HepG2 (cell line): ENCODE measurements at regions not wholly inside any gene's neighbourhood (a gene's known extent, or its start where the extent isn't known, plus 50 kb on each side); places are given as distances from the start of the nearest gene placed in this dataset.

Source experiments
- ADNP ChIP-seq: sonication (generic); formaldehyde crosslinking; IDR thresholded peaks from 2 replicates; pipeline ENCODE4 v1.4.0; 2020; ENCODE audit warnings: missing genetic modification reagents
- EEA1 ChIP-seq: sonication (generic); formaldehyde crosslinking; IDR thresholded peaks from 2 replicates; pipeline ENCODE4 v1.5.1; 2020; ENCODE audit warnings: mild to moderate bottlenecking, missing genetic modification reagents, borderline replicate concordance
- GZF1 ChIP-seq: sonication (generic); formaldehyde crosslinking; IDR thresholded peaks from 2 replicates; pipeline ENCODE4 v1.5.1; 2020; ENCODE audit warnings: mild to moderate bottlenecking, missing genetic modification reagents
- LCORL ChIP-seq, 2 experiments: fragments of 450-650 bp in 1 of 2; sonication (generic) in 1 of 2; formaldehyde crosslinking in 1 of 2; IDR thresholded peaks; 2 replicates each; pipeline versions ENCODE4 v1.5.0 to v1.6.1; 2017 to 2020; ENCODE audit warnings: antibody characterized with exemption in 1 of 2, missing genetic modification reagents in 1 of 2
- MEF2D ChIP-seq: sonication (generic); formaldehyde crosslinking; IDR thresholded peaks from 2 replicates; pipeline ENCODE4 v1.5.1; 2020; ENCODE audit warnings: mild to moderate bottlenecking, missing genetic modification reagents
- MZF1 ChIP-seq: sonication (generic); formaldehyde crosslinking; IDR thresholded peaks from 2 replicates; pipeline ENCODE4 v1.8.1; 2023; ENCODE audit warnings: mild to moderate bottlenecking, missing genetic modification reagents, borderline replicate concordance
- NFIB ChIP-seq: sonication (generic); formaldehyde crosslinking; IDR thresholded peaks from 2 replicates; pipeline ENCODE4 v1.9.0; 2021; ENCODE audit warnings: missing genetic modification reagents, mild to moderate bottlenecking, borderline replicate concordance
- RFX1 ChIP-seq: fragments of 450-650 bp; IDR thresholded peaks from 2 replicates; pipeline ENCODE4 v1.6.1; 2017
- SOX13 ChIP-seq, 3 experiments: fragments of 450-650 bp in 1 of 3; sonication (generic) in 1 of 3; formaldehyde crosslinking in 1 of 3; IDR thresholded peaks in 2 of 3; conservative IDR thresholded peaks in 1 of 3; 2 replicates each; pipeline versions ENCODE4 v1.5.0 to v1.6.1; 2016 to 2020; ENCODE audit warnings: antibody characterized with exemption in 1 of 3, mild to moderate bottlenecking in 1 of 3, missing compliant biosample characterization in 1 of 3, missing genetic modification reagents in 1 of 3, moderate library complexity in 1 of 3
- SP5 ChIP-seq: IDR thresholded peaks from 2 replicates; pipeline ENCODE4 v1.6.1; 2016; ENCODE audit warnings: low read depth, borderline replicate concordance
- TBX2 ChIP-seq: sonication (generic); formaldehyde crosslinking; IDR thresholded peaks from 2 replicates; pipeline ENCODE4 v1.5.0; 2020; ENCODE audit warnings: missing genetic modification reagents, mild to moderate bottlenecking, borderline replicate concordance
- THAP7 ChIP-seq: sonication (generic); formaldehyde crosslinking; IDR thresholded peaks from 2 replicates; pipeline ENCODE4 v1.8.1; 2023; ENCODE audit warnings: mild to moderate bottlenecking, missing genetic modification reagents
- ZNF510 ChIP-seq: sonication (generic); formaldehyde crosslinking; IDR thresholded peaks from 2 replicates; pipeline ENCODE4 v1.4.0; 2020; ENCODE audit warnings: low read depth, mild to moderate bottlenecking, missing genetic modification reagents
- TF ChIP-seq, protein P1 (sequence below): sonication (generic); formaldehyde crosslinking; conservative IDR thresholded peaks from 2 replicates; pipeline ENCODE4 v1.8.0; 2022; ENCODE audit warnings: low read depth, missing genetic modification reagents
- TF ChIP-seq, protein P2 (sequence below): sonication (generic); formaldehyde crosslinking; IDR thresholded peaks from 2 replicates; pipeline ENCODE4 v1.4.0; 2020; ENCODE audit warnings: missing genetic modification reagents, mild to moderate bottlenecking, borderline replicate concordance

DNA sequence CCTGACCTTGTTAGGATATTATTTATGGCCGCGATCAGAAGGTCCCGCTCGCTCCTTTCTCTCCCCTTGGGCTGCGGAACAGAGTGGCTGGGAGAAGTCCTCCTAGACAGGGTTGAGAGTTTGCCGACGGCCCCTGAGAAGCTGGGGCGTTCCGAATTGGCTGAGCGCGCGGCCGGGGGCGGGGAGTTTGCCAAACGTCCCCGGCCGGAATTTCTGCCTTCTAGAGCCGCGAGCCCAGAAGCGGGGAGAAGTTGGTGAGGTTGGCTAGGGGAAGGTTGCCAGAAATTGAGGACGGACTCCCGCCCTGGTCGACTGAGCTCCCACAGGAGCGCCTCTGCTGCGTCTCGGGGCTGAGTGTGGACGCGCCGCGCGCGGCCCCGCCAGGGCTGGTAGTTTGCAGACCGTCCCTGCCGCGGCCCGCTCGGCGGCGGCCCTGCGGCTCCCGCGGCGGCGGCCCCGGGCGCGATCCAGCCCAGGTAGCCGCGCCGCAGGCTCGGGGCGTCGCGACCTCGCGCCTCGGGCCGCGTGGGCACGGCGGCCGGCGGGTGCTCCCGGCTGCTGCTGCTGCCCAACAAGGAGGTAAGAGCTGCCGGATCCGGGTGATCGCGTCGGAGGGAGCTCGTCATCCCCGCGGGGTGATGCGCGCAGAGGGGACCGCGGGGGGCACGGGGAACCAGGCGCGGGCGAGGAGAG lies 134.0 kb upstream of the MGAT5 start (continued):
- TF ChIP-seq GZF1 (no peak), LCORL (IDR thresholded peaks at IDR 0.05) (no peak), LCORL (CRISPR knock-in tag; IDR thresholded peaks at IDR 0.05) (peak; percentile 19; the same call in 1 of the 2 replicates), SP5 (CRISPR knock-in tag) (peak; percentile 48; the same call in 1 of the 2 replicates), MZF1 (CRISPR knock-in tag) (0 out of 2 replicates have a peak, but pooled peaks have one; percentile 45), EEA1 (CRISPR knock-in tag) (peak; percentile 61; the same call in 1 of the 2 replicates), MEF2D (no peak), TBX2 (CRISPR knock-in tag) (peak; percentile 56; the same call in 1 of the 2 replicates), ZNF510 (CRISPR knock-in tag) (peak; percentile 65; the same call in 1 of the 2 replicates), THAP7 (no peak), NFIB (CRISPR knock-in tag) (no peak), ADNP (CRISPR knock-in tag) (no peak), RFX1 (no peak), SOX13 (IDR thresholded peaks at IDR 0.05) (no peak), SOX13 (CRISPR knock-in tag; conservative IDR thresholded peaks at IDR 0.05 in 1 of 2, IDR thresholded peaks at IDR 0.05 in 1 of 2) (peak in 1 of 2 experiments; percentile 16; a peak in 1 of 4 replicates)
- TF ChIP-seq, protein P1, sequence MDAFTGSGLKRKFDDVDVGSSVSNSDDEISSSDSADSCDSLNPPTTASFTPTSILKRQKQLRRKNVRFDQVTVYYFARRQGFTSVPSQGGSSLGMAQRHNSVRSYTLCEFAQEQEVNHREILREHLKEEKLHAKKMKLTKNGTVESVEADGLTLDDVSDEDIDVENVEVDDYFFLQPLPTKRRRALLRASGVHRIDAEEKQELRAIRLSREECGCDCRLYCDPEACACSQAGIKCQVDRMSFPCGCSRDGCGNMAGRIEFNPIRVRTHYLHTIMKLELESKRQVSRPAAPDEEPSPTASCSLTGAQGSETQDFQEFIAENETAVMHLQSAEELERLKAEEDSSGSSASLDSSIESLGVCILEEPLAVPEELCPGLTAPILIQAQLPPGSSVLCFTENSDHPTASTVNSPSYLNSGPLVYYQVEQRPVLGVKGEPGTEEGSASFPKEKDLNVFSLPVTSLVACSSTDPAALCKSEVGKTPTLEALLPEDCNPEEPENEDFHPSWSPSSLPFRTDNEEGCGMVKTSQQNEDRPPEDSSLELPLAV (CRISPR knock-in tag), result no peak
- TF ChIP-seq, protein P2, sequence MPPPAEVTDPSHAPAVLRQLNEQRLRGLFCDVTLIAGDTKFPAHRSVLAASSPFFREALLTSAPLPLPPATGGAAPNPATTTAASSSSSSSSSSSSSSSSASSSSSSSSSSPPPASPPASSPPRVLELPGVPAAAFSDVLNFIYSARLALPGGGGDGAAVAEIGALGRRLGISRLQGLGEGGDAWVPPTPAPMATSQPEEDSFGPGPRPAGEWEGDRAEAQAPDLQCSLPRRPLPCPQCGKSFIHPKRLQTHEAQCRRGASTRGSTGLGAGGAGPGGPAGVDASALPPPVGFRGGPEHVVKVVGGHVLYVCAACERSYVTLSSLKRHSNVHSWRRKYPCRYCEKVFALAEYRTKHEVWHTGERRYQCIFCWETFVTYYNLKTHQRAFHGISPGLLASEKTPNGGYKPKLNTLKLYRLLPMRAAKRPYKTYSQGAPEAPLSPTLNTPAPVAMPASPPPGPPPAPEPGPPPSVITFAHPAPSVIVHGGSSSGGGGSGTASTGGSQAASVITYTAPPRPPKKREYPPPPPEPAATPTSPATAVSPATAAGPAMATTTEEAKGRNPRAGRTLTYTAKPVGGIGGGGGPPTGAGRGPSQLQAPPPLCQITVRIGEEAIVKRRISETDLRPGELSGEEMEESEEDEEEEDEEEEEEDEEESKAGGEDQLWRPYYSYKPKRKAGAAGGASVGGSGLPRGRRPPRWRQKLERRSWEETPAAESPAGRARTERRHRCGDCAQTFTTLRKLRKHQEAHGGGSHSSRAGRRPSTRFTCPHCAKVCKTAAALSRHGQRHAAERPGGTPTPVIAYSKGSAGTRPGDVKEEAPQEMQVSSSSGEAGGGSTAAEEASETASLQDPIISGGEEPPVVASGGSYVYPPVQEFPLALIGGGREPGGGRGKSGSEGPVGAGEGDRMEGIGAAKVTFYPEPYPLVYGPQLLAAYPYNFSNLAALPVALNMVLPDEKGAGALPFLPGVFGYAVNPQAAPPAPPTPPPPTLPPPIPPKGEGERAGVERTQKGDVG (CRISPR knock-in tag), result 0 out of 2 replicates have a peak, but pooled peaks have one; percentile 30
